Vagina (tissue), 2 donors: ENCODE measurements at regions not wholly inside any gene's neighbourhood (a gene's known extent, or its start where the extent isn't known, plus 50 kb on each side); places are given as distances from the start of the nearest gene placed in this dataset.

Experiments used
- POLR2A ChIP-seq, 2 donors: fragments of 450-650 bp; IDR thresholded peaks; one replicate each; pipeline ENCODE4 v1.6.1; 2017; ENCODE audit warnings: antibody characterized with exemption in 2 of 2, mild to moderate bottlenecking in 2 of 2, moderate library complexity in 2 of 2
- POLR2AphosphoS5 ChIP-seq, 2 donors: sonication (generic); formaldehyde crosslinking; IDR thresholded peaks; one replicate each; pipeline ENCODE4 v1.9.0; 2017; ENCODE audit warnings: antibody characterized with exemption in 2 of 2, mild to moderate bottlenecking in 2 of 2, low read depth in 1 of 2; ENCODE audit not compliant: insufficient read depth in 1 of 2
- TF ChIP-seq, protein P1 (sequence below), 3 experiments: fragments of 450-650 bp in 2 of 3; fragments of 200-600 bp in 1 of 3; sonication (generic) in 1 of 3; IDR thresholded peaks; one replicate each; pipeline ENCODE4 v1.5.1; 2017 to 2019; ENCODE audit warnings: antibody characterized with exemption in 3 of 3, mild to moderate bottlenecking in 2 of 3, moderate library complexity in 2 of 3

DNA sequence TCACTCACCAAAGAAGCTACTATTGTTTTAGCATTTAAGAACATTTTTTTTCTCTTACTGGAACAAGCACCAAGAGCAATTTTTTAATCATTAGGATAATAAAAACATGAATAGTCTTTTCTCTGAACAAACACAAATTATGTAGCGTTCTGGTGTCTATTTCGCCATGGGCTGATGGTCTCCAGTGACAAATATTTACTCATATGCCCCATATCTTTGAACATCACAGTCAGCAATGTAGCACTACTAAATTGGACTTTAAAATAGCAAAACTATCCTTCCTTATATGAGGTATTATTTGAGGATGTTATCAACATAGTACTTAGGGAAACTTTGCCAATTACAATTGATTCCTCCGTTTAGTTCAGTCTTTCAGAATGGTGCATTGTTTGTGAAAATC is 1326.0 kb upstream of the ZEB2 start:
- TF ChIP-seq, protein P1, sequence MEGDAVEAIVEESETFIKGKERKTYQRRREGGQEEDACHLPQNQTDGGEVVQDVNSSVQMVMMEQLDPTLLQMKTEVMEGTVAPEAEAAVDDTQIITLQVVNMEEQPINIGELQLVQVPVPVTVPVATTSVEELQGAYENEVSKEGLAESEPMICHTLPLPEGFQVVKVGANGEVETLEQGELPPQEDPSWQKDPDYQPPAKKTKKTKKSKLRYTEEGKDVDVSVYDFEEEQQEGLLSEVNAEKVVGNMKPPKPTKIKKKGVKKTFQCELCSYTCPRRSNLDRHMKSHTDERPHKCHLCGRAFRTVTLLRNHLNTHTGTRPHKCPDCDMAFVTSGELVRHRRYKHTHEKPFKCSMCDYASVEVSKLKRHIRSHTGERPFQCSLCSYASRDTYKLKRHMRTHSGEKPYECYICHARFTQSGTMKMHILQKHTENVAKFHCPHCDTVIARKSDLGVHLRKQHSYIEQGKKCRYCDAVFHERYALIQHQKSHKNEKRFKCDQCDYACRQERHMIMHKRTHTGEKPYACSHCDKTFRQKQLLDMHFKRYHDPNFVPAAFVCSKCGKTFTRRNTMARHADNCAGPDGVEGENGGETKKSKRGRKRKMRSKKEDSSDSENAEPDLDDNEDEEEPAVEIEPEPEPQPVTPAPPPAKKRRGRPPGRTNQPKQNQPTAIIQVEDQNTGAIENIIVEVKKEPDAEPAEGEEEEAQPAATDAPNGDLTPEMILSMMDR (IDR thresholded peaks at IDR 0.05) = no peak
- TF ChIP-seq POLR2AphosphoS5 (IDR thresholded peaks at IDR 0.05; ENCODE audit: insufficient read depth in 1 of 2, low read depth in 1 of 2) (no peak), POLR2A (IDR thresholded peaks at IDR 0.05) (no peak)
